ENCODE measurements at regions not wholly inside any gene's neighbourhood (a gene's known extent, or its start where the extent isn't known, plus 50 kb on each side); places are given as distances from the start of the nearest gene placed in this dataset.

DNA sequence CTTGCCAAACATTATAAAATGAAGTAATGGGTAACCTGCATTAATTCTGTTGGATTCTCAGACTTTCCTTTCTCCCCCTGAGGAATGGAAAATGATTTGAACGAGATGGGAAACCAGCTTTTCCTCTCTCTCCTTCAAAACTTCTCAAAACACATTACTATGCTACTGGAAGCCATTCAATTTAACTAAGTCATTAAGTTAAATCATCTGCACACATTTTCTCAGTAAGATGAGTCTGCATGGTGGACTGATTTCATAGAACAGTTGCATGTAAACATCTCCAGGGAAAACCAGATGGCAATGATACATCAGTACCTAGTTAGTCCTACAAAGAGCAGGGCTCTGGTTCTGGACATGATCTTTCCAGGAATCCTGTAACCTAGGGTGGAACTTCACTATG is 59.9 kb downstream of the BMP4 start:
- no peak for DNase-seq (ENCODE audit: low read depth in 2 of 2)

DNA sequence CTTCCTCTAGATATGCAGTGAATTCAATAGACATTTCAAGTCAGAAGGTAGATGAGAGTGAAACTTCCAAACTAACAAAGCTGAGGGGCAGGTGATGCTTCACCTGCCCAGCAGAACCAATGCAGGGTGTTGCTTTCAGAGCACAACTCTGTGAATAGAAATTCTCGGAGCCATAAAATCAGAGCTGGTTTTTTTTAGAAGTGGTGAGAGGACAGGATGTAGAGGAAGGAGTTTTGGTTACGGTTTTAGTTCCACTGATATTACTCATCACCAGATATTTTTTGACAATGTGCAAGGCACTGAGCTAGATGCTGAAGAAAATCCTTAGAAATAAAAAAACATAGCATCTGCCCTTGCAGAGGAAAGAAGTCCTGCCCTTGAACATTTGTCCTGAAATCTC is 62.2 kb downstream of the BMP4 start:
- no peak for DNase-seq (ENCODE audit: low read depth in 2 of 2)

DNA sequence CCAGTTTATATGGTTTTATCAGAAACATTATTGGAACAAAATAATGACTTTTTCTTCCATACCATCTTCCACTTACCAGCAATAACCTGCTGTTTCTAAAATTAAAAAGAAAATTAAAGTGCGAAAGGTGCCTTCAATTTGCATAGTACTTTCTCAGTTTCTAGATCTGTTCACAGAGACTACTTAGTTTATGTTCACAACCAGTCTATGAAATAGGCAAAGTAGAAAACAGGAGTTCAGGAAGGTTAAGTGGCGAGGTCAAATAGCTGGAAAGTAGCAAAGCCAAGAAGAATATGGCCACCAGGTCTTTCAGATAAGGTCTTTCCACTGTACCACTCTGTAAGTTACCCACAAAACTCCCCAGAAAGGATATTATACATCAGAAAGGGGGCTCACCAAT is 63.3 kb downstream of the BMP4 start:
- no peak for DNase-seq (ENCODE audit: low read depth in 2 of 2)

DNA sequence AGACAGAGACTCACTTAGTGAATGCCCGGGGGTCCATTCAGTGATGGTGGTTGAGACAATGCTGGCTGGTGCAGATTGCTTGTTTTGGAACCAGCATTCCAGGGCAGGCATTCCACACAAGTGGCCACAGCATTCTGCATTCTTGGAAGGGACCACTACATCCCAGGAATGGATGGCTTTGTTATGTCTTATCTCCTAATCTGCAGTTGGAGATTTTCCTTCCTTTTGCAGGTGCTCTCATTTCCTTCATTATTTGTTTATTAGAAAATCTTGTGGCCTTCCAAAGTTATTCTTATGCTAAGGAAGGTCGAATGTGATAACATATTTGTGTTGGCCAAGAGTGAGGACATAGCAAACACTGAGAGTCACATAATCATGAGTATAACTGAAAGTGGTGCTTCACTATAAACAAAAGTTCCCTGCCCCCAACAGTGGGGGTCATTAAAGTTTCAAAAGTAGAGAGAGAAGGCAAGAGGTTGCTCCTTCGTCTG is 66.0 kb downstream of the BMP4 start:
- no peak for DNase-seq (ENCODE audit: low read depth in 2 of 2)

DNA sequence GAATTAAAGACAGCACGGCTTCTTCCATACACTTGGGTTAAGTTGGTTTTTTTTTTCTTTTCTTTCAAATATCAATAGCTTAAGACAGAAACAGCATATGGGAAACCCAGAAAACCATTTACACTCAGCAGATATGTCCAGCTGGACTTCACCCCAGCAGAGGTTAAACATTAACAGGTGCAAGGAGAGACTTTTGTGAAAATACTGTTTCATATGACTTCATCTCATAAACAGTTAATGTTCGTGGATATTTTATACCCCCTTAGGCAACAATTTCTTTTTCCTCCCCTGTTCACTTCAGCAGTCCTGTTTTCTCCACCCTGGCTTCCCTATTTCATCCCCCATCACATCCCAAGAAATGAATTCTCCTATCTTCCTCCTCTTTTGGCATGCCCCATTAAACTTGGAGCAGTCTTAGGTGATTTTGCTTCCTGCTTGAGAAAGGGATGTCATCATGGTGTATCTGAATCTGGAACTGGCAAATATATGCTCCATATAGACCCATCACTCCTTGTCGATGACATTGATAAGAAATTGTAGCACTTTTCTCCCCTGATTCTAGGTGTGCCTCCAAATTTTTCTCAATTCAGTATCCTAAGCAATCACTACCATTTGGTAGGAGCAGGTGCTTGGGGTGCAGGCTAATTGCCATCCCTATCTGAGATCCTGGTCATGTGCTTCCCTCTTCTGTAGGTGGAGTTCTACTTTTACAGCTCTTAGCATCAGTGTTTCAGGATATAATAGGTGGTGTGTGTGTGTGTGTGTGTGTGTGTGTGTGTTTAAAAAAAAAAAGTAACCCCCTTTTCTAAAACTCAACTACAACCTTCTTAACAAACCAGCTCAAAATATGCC is 67.9 kb downstream of the BMP4 start:
- no peak for DNase-seq (ENCODE audit: low read depth in 2 of 2)

DNA sequence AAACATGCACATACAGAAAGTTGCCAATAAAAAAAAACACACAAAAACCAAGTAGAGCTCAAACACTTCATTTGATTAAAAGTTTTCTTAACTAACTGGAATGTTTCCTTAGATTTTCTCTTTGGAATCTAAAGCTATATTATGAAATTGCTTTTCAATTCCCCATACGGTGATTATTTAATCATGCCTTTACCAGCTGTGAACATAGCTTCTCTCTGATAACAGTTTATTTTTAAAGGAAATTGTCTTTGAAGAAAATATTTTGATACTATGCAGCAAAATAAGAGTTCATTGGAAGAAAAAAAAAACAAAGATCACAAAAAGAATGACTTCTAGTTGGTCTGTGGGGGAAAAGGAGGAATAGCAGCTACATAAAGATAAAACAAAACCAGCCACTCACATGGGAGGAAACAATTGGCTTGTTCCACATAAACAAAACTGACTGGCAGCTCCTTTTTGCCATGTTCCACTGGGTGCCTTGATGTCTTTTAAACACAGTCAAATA is 71.4 kb downstream of the BMP4 start:
- DNase-seq (ENCODE audit: low read depth in 2 of 2), result no peak

DNA sequence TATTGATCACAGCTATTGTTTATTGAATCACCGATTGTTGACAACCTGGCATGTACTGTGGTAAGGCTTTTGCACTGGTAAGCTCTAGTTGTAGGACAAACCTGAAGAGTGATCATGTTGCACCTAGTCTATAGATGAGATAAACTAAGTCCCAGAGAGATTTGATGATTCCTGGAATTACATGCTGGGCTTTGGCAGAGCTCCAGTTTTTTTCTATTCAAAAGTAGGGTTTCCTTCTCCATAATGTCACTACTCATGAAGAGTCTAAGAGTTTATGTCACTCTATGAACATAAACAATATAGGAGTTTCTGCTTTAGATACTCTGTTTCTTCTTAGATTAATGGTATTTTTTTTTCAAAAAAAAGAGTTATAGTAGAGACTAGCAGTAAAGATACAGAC is 72.0 kb downstream of the BMP4 start:
- no peak for DNase-seq (ENCODE audit: low read depth in 2 of 2)

DNA sequence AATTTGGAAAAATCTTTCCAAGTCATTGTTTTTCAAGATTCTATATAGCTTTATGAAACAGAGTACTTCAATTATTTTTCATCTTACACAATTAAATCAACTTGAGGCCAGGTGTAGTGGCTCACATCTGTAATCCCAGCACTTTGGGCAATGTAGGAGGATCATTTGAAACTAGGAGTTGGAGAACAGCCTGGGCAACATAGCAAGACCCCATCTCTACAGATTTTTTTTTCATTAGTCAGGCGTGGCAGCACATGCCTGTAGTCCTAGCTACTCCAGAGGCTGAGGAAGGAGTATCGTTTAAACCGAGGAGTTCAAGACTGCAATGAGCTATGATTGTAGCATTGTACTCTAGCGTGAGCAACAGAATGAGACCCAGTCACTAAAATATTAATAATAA is 72.9 kb downstream of the BMP4 start:
- DNase-seq (ENCODE audit: low read depth in 2 of 2), result no peak

DNA sequence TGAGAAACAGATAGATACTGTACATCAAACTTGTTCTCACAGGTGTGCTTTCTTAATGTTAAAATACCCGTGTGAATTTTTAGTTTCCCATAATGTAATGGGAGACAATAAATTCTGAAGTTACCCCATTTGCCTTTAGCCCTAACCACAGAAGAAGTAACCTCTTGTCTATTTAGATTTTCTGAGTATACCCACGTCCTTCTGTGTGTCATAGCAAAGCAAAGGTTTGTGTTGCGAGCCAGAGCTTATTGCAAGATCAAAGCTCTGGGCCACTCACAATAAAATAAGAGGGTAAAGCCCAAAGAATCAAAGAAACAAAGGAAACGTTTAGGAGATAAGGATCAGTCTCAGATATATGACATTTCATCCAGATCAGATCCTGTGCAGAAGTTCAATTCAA is 73.9 kb downstream of the BMP4 start:
- no peak for DNase-seq (ENCODE audit: low read depth in 2 of 2)

DNA sequence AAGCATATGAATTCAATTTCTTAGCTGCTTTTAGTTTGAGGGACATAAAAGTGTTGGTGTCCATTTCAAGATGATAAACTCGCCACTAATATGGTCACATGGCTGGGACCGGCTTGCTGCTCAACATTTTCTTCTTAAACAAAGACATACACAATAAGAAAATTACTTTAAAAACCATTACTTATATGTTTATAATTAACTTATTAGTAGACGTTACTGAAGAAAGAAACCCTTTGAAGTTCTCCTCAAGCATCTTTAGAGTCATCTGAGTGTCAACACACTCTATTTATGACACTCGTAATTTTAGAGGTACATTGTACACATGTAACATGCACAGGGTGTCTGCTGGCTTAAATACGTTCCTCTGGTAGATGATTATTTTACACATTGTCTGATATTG is 74.7 kb downstream of the BMP4 start:
- no peak for DNase-seq (ENCODE audit: low read depth in 2 of 2)

DNA sequence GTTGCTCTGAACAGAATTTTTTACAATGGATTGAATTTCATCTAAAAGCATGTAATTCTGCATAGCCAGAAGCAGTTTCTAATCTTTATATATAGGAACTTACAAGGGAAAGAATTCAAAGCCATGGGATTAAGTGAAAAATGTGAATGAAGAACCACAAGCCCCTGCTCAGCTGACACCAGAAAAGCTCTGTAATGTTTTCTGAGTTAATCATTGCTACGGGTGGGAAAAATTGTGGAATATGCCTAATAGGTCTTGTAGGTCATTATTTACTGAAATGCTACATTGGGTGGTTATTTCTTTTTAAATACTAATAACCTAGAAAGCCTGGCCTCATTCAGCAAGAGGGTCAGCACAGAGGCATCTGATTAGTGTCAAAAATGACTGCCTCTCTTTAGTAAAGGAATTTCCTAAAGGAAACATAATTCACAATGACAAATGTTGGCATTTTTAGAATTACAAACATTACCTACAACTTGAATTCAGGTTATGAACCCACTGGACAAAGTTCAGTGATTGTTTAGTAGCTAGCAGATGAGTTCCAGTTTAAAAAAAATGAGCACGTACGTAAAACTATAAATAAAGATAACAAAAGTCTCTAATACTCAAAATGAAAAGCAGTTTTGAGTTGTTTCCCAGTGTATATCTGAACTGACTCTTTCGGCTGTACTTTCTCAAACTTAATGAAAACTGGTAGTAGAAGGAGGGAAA is 75.3 kb downstream of the BMP4 start:
- no peak for DNase-seq (ENCODE audit: low read depth in 2 of 2)

DNA sequence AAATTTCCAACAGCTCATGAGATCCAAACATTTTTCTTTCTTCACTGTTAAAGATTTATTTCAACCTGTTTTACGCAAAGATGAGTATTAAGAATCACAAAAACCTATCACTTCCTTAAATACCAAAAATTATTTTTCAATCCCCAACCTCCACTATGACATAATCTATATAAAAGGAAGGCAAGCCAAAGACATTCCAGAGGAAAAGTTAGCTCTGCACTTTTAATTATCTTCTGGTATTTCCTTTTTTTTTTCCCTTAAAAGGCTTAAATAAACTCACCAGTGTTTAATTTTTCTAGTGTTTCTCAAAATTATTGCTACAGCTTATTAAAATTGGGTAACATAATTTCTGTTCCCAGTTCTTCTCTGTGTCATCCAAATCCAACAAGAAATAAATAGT is 75.9 kb downstream of the BMP4 start:
- DNase-seq (ENCODE audit: low read depth in 2 of 2), result no peak

DNA sequence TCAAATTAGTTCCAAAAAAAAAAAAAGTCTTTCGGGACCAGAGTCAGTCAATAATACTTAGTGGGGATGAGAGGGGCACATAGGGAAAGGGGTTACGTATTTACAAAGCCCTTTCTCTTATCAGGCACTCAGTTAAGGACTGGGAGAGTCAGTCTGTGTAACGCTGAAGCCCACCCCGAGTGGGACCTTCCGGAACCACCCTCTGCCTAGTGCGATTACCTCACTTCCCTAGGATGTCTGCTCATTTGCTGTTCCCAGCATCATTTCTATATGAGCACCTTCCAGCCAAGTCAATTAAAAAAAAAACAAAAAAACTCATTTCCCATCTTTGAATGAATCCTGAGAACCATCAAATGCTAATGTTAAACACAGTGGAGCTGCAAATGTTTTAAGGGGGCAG is 76.9 kb downstream of the BMP4 start:
- DNase-seq (ENCODE audit: low read depth in 2 of 2), result no peak

DNA sequence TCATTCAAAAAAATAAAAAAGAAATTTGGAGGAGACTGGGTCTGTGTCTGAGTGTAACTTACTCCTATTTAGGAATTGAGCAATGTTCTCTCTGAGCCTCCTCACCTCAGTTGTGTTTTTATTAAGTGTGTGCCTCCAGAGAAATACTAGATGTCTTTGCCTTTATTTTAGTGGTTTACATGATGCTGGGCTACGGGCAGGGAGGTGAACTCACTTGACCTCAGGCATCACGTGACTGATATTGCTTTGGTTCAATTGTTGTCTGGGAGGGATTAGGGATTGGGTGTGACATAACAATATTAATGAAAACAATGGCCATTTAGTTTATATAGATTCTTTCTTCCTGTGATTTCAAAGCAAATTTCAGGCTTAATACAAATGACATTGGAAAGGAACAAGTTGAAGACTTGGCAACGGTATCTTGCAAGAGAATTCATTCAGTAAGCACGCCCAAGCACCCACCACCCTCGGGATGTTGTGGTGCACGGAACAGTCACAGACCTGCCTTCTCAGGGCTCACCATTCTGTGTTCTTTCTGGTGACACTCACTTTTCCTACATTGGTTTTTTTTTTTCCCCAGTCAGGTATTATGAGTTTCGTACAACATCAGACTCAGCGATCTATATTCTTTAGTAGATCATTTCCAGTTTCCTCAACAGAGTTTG is 77.5 kb downstream of the BMP4 start:
- DNase-seq (ENCODE audit: low read depth in 2 of 2), result no peak

DNA sequence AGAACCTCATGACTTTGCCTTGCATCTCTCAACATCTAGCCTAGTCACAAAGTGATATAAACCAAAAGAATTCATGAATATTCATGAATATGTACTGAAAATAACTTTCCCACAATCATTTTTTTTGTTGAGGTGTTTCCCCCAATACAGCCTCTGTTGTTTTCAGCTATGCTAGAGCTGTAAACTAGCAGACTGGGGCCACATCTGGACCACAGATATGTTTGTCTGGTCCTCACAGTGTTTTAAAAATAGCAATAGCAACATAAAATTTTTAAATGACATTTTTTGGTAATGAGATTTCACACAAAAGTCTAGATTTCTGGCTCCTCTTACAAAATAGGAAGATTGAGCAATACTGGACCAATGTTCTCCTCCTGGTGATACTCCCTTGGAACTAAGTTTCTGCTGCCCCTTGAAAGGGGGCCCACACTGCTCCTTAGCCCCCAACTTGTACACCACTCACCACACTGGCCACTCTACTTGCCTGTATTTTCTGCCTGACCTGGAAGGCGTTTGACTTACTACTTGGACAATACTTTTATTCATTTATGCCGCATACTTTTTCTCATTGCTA is 81.2 kb downstream of the BMP4 start:
- no peak for DNase-seq (ENCODE audit: low read depth in 2 of 2)

DNA sequence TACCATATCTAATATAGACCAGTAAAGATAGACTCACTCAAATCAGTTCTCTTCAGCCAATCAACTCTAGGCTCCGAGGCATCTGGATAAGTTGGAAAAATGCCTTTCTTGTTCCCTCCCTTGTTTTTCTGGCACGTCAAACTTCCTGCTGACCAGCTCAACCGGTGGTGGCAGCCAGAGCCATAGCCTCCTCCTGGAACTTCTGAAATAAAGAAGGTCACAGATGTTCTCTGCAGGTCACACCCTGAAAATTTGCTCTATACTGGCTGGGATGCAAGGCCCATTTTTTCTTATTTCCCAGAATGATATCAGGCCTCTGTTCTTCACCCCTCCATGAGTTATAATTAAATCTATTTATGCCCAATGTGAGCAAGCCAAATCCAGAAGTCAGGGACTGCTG is 81.9 kb downstream of the BMP4 start:
- no peak for DNase-seq (ENCODE audit: low read depth in 2 of 2)

DNA sequence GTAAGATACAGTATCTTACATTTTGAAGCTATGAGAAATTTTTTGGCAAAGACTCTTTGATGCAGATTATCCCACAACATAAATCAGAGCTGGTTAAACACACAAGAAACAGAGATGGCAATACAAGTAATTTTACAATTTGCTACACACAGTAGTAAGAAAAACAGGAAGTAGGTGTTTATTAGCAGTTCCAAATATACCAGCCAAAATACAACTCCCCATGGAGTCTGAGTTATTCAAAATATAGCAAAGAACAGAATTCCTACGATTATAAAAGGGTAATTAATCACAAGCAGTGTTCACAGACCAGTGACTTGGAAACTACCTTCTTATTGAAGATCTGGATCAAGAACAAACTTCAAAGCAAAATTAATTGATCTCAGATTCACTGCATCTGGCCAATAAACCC is 83.9 kb downstream of the BMP4 start:
- DNase-seq (ENCODE audit: low read depth in 2 of 2), result no peak

DNA sequence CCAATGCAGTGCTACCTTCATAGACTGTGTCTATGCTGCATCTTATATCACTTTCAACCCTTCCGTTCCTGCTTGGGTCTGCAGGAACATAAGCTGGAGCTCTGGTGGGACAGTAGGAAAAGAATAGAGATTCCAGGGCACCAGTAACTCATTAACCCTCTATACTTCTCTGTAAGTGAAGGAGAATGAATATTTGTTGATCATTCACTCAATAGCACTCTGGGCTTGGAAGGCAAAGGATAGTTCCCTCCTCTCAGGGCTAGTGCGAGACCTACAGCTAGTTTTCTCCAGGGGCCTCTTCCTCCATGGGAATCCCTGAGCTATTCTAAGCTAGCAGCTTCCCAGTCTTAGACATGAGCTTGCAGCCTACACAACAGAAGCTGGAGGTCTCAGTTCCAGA is 84.7 kb downstream of the BMP4 start:
- DNase-seq (ENCODE audit: low read depth in 2 of 2), result no peak

DNA sequence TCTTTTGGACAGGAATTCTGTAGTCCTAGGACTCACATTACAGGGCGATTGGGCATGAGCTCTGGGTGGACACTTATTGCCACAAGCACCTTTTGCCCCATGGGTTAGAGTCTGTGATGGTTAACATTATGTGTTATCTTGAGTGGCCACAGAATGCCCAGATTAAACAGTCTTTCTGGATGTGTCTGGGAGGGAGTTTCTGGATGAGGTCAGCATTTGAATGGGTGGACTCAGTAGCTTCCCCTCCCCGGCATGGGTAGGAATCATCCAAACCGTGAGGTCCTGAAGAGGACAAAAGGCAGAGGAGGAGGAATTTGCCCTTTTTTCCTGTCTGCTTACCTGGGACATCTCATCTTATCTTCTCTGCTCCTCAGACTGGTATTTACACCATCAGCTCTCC is 85.6 kb downstream of the BMP4 start:
- DNase-seq (ENCODE audit: low read depth in 2 of 2), result no peak

DNA sequence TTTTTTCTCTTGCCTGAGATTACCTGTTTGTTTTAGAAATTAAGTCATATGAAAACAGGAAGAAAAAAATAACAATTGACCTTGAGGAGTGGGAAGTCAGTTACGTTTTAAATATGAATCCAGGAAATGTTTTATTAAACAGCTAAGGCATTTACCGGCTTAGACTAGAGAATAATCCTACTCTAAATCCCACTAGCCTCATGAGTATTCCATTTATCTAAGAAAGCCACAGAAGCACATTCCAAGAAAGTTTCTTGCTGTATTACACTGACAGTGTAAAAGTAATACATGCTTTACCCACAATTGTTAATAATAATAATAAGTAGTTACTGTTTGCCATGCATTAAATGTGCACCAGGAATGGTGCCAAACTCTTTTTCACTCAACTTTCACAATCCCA is 90.9 kb downstream of the BMP4 start:
- DNase-seq (ENCODE audit: low read depth in 2 of 2), result no peak

DNA sequence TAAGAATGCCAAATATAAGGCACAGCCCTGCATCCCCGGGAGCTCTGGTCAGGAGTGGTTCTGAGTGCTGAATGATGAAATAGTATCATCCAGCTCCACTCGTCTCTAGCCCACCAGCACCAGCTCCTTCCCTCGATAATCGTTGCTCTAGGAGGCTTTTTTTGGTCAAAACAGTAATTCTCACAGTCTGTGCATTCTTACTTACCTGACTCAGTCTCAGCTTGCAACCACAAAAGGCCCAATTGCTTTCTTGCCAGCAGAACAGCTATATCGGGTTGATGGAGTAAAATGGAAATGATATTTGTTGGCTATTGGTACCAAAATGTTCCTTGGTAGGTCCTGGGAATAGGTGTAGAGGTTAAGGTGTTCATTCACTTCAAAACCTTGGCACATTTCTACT is 94.8 kb downstream of the BMP4 start:
- DNase-seq (ENCODE audit: low read depth in 2 of 2), result no peak

DNA sequence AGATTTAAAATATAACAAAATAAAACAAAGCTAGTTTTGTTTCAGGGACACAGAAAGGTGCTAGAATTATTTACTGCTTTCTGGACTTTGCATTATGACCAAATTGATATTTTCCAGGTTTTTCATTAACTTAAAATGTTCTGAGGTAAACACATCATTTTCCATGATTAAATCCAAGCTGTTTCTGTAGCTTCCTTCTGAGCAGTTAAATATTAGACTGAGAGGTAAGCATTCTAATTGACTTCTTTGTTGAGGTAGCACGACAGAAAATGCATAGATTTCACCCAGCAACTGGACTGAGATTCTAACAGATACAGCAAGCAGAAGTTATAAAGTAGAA is 98.3 kb downstream of the BMP4 start:
- DNase-seq (ENCODE audit: low read depth in 2 of 2), result no peak
